Activated T-cell treated with anti-CD3 and anti-CD28 coated beads, Interleukin-2, amount 50 U/mL, for 48 hours (primary cell): ENCODE measurements at regions not wholly inside any gene's neighbourhood (a gene's known extent, or its start where the extent isn't known, plus 50 kb on each side); places are given as distances from the start of the nearest gene placed in this dataset.
"Not testable (repeated sequence)": the region's sequence is repeated elsewhere in the genome, so short reads cannot be mapped to it uniquely, and the experiment has no call there.

ENCODE experiments used
- DNase-seq, 2 experiments: peaks; one replicate each; pipeline ENCODE4 v3.0.0-alpha.2; 2020

- no peak for DNase-seq
Observed at GRCh38 chr13:103625194-103625593, 559.0 kb upstream of the SLC10A2 start.

- no peak for DNase-seq
Observed at GRCh38 chr13:103618151-103618550, 551.9 kb upstream of the SLC10A2 start.

- DNase-seq = no peak
Observed at GRCh38 chr13:103615771-103616170, 549.6 kb upstream of the SLC10A2 start.

DNA sequence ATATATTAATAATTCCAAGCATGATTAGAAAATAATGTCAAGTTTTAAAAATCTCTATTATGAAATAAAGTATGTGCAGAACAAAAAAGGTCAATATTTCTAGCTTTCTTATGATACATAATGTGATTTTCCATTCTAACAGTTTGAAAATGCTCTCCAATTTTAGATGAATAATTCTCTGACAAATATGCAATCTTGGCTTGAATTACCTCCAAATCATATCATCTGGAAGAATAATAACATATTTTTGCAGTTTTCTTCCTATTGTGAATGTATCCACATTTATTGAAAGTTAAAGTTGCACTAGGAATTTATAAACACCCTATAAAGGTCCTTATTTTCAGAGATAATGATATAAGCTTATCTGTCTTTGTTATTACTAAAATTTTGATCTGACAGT is 548.5 kb upstream of the SLC10A2 start:
- DNase-seq = no peak

DNA sequence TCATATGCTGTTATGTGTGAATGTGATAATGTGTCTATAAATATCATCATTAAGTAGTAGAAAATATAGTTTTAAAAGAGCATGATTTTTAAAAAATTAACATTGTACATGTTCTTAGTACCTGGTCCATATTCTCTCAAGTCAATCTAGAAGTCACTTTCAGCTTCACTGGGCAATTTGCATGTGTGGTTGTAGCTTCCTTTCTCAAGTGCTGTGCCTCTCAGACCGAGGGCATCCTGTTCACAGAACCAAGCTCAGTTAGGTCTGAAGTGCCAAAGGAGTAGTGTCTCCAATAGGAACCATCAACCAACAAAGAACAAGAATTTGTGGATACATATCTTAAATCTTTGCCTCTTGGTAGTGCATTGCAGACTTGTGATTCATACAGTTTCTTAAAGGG is 541.8 kb upstream of the SLC10A2 start:
- no peak for DNase-seq

- DNase-seq = no peak
Observed at GRCh38 chr13:103605546-103606326, 539.5 kb upstream of the SLC10A2 start.

DNA sequence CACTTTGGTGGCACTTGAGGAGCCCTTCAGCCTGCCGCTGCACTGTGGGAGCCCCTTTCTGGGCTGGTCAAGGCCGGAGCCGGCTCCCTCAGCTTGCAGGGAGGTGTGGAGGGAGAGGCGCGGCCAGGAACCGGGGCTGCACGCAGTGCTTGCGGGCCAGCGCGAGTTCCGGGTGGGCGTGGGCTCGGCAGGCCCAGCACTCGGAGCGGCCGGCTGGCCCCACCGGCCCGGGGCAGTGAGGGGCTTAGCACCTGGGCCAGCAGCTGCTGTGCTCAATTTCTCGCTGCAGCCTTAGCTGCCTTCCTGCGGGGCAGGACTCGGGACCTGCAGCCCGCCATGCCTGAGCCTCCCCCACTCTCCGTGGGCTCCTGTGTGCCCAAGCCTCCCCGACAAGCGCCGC is 533.7 kb upstream of the SLC10A2 start:
- not testable (repeated sequence) for DNase-seq

DNA sequence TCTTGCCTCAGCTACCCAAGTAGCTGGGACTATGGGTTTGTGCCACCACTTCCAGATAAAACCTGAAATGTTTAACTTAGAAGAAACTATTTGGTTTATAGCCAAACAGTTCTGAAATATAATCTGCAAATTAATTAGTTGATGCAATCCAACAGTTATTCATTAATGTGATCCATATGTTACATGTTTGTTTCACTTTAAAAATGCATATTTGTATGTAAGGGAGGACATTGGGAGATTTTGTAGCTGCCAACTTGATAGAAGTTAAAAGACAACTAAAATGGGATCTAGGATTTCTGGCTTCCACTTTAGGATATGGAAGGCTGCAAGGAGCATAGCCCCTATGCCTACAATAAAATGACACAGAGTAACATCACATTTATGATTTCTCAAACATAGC is 532.5 kb upstream of the SLC10A2 start:
- DNase-seq = no peak

GRCh38 chr13:103573446-103573845 is 507.2 kb upstream of the SLC10A2 start:
- DNase-seq = no peak

DNA sequence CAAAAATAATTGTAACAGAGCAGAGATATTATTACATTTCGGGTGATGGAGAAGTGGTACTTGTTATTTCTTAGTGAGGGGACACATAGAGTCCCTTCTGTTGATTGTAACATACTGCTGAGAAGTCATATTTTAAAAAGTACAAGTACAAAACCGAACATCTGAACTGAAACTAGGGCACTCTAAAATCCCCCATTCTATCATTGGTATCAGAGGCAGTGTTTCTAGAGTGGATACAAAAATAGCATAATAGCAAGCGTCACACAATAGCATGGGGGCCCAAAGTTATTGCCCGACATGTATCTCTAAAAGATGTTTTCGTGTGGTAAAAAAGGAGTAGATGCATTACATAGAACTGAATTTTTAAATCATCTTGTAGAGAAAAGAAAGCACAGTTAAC is 502.1 kb upstream of the SLC10A2 start:
- DNase-seq = no peak

DNA sequence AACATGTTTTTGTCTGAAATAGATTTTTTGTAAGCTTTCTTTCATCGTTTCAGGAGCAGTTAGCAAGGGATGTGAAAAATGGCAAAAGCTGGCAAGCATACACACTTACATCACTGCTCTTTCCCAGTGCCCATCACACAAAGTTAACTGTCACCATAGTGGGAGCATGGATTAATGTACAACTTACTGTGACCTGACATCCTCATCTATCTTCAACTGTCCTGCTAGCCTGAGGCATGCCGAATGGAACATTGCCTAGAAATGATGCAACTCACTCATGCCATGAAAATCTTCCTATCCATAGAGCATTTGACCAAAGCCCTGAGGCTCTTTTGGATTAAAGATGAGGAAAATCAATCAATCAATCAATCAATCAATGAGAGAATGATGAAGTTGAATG is 491.7 kb upstream of the SLC10A2 start:
- DNase-seq = no peak

DNA sequence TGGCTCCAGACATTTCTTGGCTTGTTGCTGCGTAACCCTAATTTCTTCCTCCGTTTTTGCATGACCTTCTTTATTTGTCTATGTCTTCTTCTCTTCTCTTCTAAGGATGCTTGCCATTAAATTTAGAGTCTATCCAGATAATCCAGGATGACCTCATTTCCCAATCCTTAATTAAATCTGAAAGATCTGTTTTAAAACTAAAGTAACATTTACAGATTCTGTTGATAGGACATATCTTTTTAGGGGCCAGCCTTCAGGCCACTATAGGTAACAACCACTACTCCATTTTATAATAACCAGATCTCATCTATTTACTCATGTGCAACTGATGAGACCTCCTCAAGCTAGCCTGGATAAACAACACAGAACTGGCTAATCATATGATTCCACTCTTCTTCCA is 490.5 kb upstream of the SLC10A2 start:
- DNase-seq = no peak

GRCh38 chr13:103547914-103548313 is 481.7 kb upstream of the SLC10A2 start:
- no peak for DNase-seq

- DNase-seq = no peak
Observed at GRCh38 chr13:103546271-103546670, 480.1 kb upstream of the SLC10A2 start.

- no peak for DNase-seq
Observed at GRCh38 chr13:103542648-103543047, 476.4 kb upstream of the SLC10A2 start.

- no peak for DNase-seq
Observed at GRCh38 chr13:103540382-103540765, 474.2 kb upstream of the SLC10A2 start.

- DNase-seq = no peak
Observed at GRCh38 chr13:103539721-103540381, 473.6 kb upstream of the SLC10A2 start.

DNA sequence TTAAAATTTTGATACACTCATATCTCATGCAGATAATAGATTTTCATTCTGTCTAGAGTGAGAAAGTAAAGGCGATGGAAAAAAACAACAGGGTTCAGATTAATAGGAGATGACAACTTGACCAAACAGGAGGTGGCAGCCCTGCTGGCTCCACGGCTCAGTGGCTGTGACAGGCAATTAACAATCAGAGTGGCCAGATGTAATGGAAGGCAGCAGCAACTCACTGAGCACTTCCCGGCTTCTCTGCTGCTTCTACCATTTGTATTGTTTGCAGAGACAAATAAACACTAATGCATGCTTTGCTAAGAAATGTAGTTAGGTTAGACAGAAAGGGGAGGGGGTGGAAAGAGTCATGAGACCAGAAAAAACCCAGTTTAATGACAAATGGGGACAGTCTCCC is 473.0 kb upstream of the SLC10A2 start:
- DNase-seq = no peak

GRCh38 chr13:103537616-103538015 is 471.4 kb upstream of the SLC10A2 start:
- no peak for DNase-seq

DNA sequence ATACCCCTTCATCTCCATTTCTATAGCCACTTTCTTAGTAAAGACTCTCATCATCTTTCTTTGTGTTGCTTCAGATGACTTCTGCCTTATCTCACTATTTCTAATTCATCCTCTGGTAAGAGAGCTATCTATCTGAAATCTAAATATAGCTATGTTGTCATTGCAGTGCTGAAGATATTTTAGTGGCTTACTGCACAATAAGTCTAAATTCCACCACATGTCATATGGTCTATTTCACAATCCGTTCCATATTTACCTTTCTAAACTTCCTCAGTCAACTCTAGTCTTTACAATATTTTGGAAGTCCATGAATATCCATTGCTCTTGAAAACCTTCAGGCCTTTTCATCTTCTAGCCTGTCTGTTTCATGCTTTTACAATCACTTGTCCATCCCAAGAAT is 465.1 kb upstream of the SLC10A2 start:
- DNase-seq = no peak

GRCh38 chr13:103528437-103528836 is 462.2 kb upstream of the SLC10A2 start:
- DNase-seq = no peak

- DNase-seq = no peak
Observed at GRCh38 chr13:103525530-103525929, 459.3 kb upstream of the SLC10A2 start.

GRCh38 chr13:103523858-103524257 is 457.6 kb upstream of the SLC10A2 start:
- no peak for DNase-seq

GRCh38 chr13:103521532-103521931 is 455.3 kb upstream of the SLC10A2 start:
- no peak for DNase-seq

GRCh38 chr13:103517768-103518102 is 451.5 kb upstream of the SLC10A2 start:
- DNase-seq = no peak
